GM23248 (cell line): ENCODE measurements at regions not wholly inside any gene's neighbourhood (a gene's known extent, or its start where the extent isn't known, plus 50 kb on each side); places are given as distances from the start of the nearest gene placed in this dataset.
"Not testable (repeated sequence)": the region's sequence is repeated elsewhere in the genome, so short reads cannot be mapped to it uniquely, and the experiment has no call there.

Experiments used
- DNase-seq: peaks from one replicate; pipeline ENCODE4 v3.0.0-alpha.2; 2015
- H2AFZ ChIP-seq: fragments of 200-600 bp; sonication (generic); 2 replicates; pipeline ENCODE4 v1.6.1; 2016; ENCODE audit warnings: antibody characterized with exemption
- H3F3A ChIP-seq: fragments of 200-600 bp; sonication (generic); 2 replicates; pipeline ENCODE4 v1.6.1; 2016; ENCODE audit warnings: mild to moderate bottlenecking, antibody characterized with exemption, mixed run types; ENCODE audit not compliant: insufficient read depth
- H3K27ac ChIP-seq: fragments of 200-600 bp; sonication (generic); 2 replicates; pipeline ENCODE4 v1.5.1; 2016; ENCODE audit warnings: mild to moderate bottlenecking
- H3K27me3 ChIP-seq: fragments of 200-600 bp; sonication (generic); replicated peaks from 2 replicates; pipeline ENCODE4 v1.6.1; 2016; ENCODE audit warnings: mild to moderate bottlenecking; ENCODE audit not compliant: insufficient read depth
- H3K36me3 ChIP-seq: fragments of 200-600 bp; sonication (generic); 2 replicates; pipeline ENCODE4 v1.6.1; 2016; ENCODE audit warnings: low read depth, mild to moderate bottlenecking
- H3K4me1 ChIP-seq: fragments of 200-600 bp; sonication (generic); 2 replicates; pipeline ENCODE4 v1.6.1; 2016; ENCODE audit warnings: mild to moderate bottlenecking; ENCODE audit not compliant: insufficient read depth
- H3K4me2 ChIP-seq: fragments of 200-600 bp; sonication (generic); one replicate; pipeline ENCODE4 v1.6.1; 2016; ENCODE audit warnings: mild to moderate bottlenecking; ENCODE audit not compliant: unreplicated experiment
- H3K4me3 ChIP-seq: fragments of 200-600 bp; sonication (generic); 2 replicates; pipeline ENCODE4 v1.5.1; 2016; ENCODE audit warnings: mild to moderate bottlenecking
- H3K79me2 ChIP-seq: fragments of 200-600 bp; sonication (generic); 2 replicates; pipeline ENCODE4 v1.6.1; 2016; ENCODE audit warnings: mild to moderate bottlenecking; ENCODE audit not compliant: insufficient read depth
- H3K9ac ChIP-seq: fragments of 200-600 bp; sonication (generic); 2 replicates; pipeline ENCODE4 v1.6.1; 2016; ENCODE audit warnings: mild to moderate bottlenecking
- H3K9me2 ChIP-seq: fragments of 200-600 bp; sonication (generic); 2 replicates; pipeline ENCODE4 v1.6.1; 2016; ENCODE audit warnings: mixed run types, mild to moderate bottlenecking, moderate library complexity; ENCODE audit not compliant: insufficient read depth
- H3K9me3 ChIP-seq: fragments of 200-600 bp; sonication (generic); one replicate; pipeline ENCODE4 v1.6.1; 2017; ENCODE audit warnings: low read depth
- H4K20me1 ChIP-seq: fragments of 200-600 bp; sonication (generic); 2 replicates; pipeline ENCODE4 v1.6.0; 2016; ENCODE audit not compliant: insufficient read depth
- WGBS, 2 experiments: methylation state at CpG; one replicate each; pipeline ENCODE4 v1.1.6; 2015 to 2017; ENCODE audit warnings: low lambda C conversion rate in 2 of 2, low coverage in 1 of 2; ENCODE audit errors: missing lambda C conversion rate in 2 of 2; 5-methylcytosine and 5-hydroxymethylcytosine counted together
- in situ Hi-C: fragments of 300-500 bp; cut with MboI; formaldehyde crosslinking; loops from 2 replicates; pipeline ENCODE4 v1.15.0; 2020

GRCh38 chr2:89959729-89960378 lies 1268.4 kb downstream of the RPIA start:
- in situ Hi-C loops, H3K27me3 ChIP-seq: not testable (repeated sequence)
- 44 to 60% methylated on average over 3 of the region's 3 CpGs for WGBS, 2 experiments

GRCh38 chr2:89960570-89960969 lies 1269.1 kb downstream of the RPIA start:
- WGBS, 2 experiments, result no CpG with 5 or more reads among the region's 2 CpGs
- H4K20me1 ChIP-seq, result not testable (repeated sequence)

More at GRCh38 chr2:89959729-89960378, 1268.4 kb downstream of the RPIA start:
- DNase-seq, H3K27ac ChIP-seq, H2AFZ ChIP-seq, H3K79me2 ChIP-seq, H4K20me1 ChIP-seq, H3K9ac ChIP-seq, H3K4me2 ChIP-seq, H3K9me2 ChIP-seq, H3F3A ChIP-seq, H3K36me3 ChIP-seq, H3K4me1 ChIP-seq, H3K4me3 ChIP-seq, H3K9me3 ChIP-seq: not testable (repeated sequence)

GRCh38 chr2:89968567-89968966 lies 1277.1 kb downstream of the RPIA start:
- whole genome bisulfite sequencing, 2 experiments, result 12 to 17% methylated on average over 3 of the region's 3 CpGs
- H2AFZ ChIP-seq, in situ Hi-C loops, DNase-seq, H3K9me3 ChIP-seq, H4K20me1 ChIP-seq, H3K4me2 ChIP-seq, H3K79me2 ChIP-seq, H3K27ac ChIP-seq, H3F3A ChIP-seq, H3K9me2 ChIP-seq, H3K4me1 ChIP-seq, H3K4me3 ChIP-seq, H3K27me3 ChIP-seq, H3K9ac ChIP-seq, H3K36me3 ChIP-seq: not testable (repeated sequence)

More at GRCh38 chr2:89960570-89960969, 1269.1 kb downstream of the RPIA start:
- DNase-seq, H3K9me2 ChIP-seq, H3K9me3 ChIP-seq, H2AFZ ChIP-seq, H3K27ac ChIP-seq, H3K4me1 ChIP-seq, H3K4me3 ChIP-seq, H3K79me2 ChIP-seq, H3F3A ChIP-seq, in situ Hi-C loops, H3K9ac ChIP-seq, H3K27me3 ChIP-seq, H3K4me2 ChIP-seq, H3K36me3 ChIP-seq: not testable (repeated sequence)

GRCh38 chr2:89969190-89969589 lies 1277.7 kb downstream of the RPIA start:
- H3K9ac ChIP-seq, H2AFZ ChIP-seq, H3K36me3 ChIP-seq, H3K27me3 ChIP-seq, H3K79me2 ChIP-seq, H3K27ac ChIP-seq, H3K4me3 ChIP-seq, H3K4me1 ChIP-seq, in situ Hi-C loops, H3F3A ChIP-seq, H4K20me1 ChIP-seq, H3K9me3 ChIP-seq, DNase-seq, H3K4me2 ChIP-seq, H3K9me2 ChIP-seq: not testable (repeated sequence)
- 0 to 6% methylated on average over 4 of the region's 4 CpGs for WGBS, 2 experiments

- H3K9me2 ChIP-seq, H3K4me1 ChIP-seq, H3K9me3 ChIP-seq, H3K79me2 ChIP-seq, H3K4me3 ChIP-seq, H3K27me3 ChIP-seq, H4K20me1 ChIP-seq, H3K9ac ChIP-seq, H3K36me3 ChIP-seq, H3F3A ChIP-seq, in situ Hi-C loops, H2AFZ ChIP-seq: not testable (repeated sequence)
- 21 to 36% methylated on average over 3 of the region's 3 CpGs for WGBS, 2 experiments
- peak; percentile 78 for DNase-seq
- Histone ChIP-seq H3K4me2 (peak overlapping the region; percentile 52), H3K27ac (peak overlapping the region; percentile 27; the same call in 1 of the 2 replicates)
These were observed 1282.4 kb downstream of the RPIA start for GRCh38 chr2:89973849-89974248.

GRCh38 chr2:89979826-89980537 lies 1288.5 kb downstream of the RPIA start:
- H3F3A ChIP-seq, H3K9me3 ChIP-seq, H3K9me2 ChIP-seq, H3K27me3 ChIP-seq, H3K9ac ChIP-seq, H4K20me1 ChIP-seq, DNase-seq, H3K4me1 ChIP-seq, H3K36me3 ChIP-seq, H3K79me2 ChIP-seq, in situ Hi-C loops, H2AFZ ChIP-seq, H3K27ac ChIP-seq, H3K4me3 ChIP-seq, H3K4me2 ChIP-seq: not testable (repeated sequence)
- WGBS, 2 experiments, result 19 to 20% methylated on average over 2 of the region's 2 CpGs

GRCh38 chr2:89982246-89982645 lies 1290.8 kb downstream of the RPIA start:
- H3K27me3 ChIP-seq, H3K9me2 ChIP-seq, H2AFZ ChIP-seq, H3K27ac ChIP-seq, in situ Hi-C loops, H3K4me1 ChIP-seq, H4K20me1 ChIP-seq, H3K79me2 ChIP-seq, DNase-seq, H3K36me3 ChIP-seq, H3K9me3 ChIP-seq, H3K9ac ChIP-seq, H3K4me3 ChIP-seq, H3F3A ChIP-seq, H3K4me2 ChIP-seq: not testable (repeated sequence)
- 3 to 6% methylated on average over 4 of the region's 4 CpGs for WGBS, 2 experiments
